ENCODE measurements at regions not wholly inside any gene's neighbourhood (a gene's known extent, or its start where the extent isn't known, plus 50 kb on each side); places are given as distances from the start of the nearest gene placed in this dataset.

DNA sequence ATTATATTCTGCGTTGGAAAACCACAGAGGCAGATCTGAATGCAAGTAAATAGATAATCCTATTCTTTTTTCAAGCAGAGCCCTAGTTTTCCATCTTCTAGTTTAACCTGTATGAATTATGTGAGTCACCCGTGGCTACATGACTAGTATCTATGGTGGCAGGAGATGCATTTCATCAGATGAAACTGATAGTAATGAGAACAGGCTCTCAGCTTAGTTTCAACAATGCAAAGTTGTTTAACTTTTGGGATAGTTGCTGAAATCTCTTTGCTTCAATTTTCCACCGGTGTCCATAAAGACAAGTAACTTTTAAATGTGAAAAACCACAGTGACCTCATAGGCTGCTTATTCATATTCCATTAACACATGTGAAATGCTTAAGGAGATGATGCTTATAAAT is 1317.4 kb upstream of the TENM3 start:
- DNase-seq (ENCODE audit: low spot score) = no peak

DNA sequence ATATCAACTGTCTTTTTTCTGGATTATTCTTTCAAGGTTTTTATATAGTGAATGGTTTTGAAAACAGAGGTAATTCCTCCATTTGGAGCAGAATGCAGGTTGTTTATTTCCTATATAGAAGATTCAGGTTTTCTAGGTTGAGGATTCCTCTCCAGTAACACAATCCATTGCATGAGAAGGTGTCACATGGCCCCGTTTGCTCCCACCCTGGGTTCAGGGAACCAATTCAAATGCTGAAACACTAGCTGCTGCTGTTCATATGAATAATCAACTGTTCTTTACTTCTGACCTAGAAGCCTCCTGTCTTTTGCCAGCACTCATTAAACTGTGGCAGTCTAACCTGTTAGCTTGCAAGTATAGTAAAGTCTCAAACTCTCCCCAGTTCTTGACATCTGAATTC is 1316.9 kb upstream of the TENM3 start:
- no peak for DNase-seq (ENCODE audit: low spot score)

DNA sequence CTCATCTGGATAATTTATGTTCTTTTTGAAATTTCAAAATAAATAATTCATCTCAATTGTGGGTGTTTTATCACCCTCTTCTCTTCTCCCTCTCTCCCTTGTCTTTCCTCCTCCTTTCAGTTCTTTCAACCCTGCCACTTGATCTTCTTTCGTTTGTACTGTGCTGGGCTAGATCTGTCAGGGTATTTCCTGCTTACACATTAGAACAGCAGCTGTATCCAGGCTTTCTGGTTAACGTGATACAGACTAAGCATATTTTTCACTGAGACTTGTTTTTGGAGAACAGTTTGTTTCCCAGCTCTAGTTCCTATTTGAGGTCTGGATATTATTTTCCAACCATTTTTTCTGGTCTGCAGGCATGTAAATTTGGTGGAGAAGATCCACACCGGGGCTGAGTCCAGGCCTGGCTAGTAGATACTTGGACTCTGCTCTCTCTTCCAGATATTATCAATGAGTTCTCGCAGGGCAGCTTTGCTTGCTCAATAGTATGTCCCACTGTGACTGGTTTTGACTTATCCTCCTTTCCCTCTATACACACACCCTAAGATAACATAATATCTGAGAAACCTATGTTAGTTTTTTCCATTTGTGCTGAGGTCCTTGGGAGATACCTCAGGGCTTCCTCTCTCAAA is 1310.7 kb upstream of the TENM3 start:
- DNase-seq (ENCODE audit: low spot score) = no peak

DNA sequence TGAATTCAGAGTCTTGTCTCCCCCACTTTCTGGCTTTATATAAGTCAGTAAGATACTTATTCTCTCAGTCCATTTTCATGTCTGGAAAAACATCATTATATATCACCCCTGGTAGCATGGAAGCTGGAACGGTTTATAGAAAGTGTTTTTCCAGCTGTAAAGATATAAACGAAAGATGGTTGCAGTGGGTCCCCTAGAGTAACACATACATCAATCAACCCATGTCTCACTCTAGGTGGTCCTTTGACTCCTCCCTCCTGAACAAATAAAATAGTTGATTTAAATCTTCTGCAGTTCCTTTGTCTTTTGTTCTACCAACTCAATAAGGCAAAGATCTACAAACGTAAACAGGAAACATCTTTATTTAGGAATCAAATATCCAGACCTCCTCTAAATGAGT is 1306.1 kb upstream of the TENM3 start:
- DNase-seq (ENCODE audit: low spot score) = no peak

DNA sequence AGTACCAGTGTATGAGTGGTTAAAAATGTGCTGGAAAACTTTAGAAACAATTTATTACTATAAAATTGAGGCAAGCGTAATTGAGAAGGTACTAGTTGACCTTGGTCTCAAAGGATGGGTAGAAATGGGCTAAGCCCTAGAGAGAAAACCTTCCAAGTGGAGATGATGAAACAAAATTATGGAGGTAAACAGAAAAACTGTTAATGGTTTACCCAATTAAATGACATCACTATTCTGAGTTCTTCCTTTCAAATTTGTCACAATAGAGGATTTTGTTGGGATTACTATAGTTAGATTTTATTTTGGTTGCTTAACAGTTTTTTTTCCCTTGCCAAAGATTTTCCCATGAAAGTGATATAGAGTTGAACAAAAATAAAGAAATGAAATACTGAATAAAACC is 1302.5 kb upstream of the TENM3 start:
- DNase-seq (ENCODE audit: low spot score) = no peak

DNA sequence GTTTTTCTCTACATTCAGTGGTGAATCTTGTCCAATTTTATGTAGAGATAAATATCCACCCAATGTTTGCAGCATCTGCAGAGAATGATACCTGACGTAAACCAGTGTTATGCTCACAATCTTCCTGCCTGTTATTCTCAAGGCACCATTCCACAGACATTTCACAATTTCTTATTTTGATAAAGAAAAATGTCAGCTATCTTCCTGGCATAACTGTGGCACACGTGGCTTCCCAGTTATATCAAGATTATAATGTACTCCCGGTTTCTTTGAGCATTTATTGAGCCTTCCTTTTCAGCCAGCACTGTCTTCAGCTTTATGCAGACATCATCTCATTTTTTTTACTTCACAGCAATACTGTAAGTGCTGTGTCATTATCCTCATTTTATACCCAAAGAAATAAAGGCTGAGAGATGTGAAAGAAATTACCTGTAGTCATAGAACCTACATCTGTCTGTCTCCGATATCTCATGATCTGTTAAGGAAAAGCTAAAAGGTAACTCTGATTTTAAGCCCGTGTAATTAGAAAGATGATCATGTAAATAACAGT is 1300.8 kb upstream of the TENM3 start:
- DNase-seq (ENCODE audit: low spot score) = no peak

DNA sequence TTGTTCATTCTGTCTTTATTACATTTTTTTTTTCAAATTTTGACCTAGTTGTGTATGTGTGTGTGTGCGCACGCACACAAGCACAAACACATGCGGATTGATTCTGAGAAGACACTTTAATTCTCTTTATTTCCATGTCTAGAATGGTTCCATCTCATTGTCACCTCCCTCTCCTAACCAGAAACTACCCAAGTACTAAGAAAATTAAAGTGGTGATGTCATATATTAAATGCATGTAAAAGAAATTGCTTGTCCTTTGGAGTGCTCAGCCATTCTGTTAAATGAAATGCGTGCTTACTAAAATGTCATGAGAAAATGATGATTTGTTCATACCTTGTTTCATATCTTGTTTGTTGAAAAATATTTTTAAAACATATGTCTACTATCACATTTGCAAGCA is 1297.0 kb upstream of the TENM3 start:
- DNase-seq (ENCODE audit: low spot score) = no peak

DNA sequence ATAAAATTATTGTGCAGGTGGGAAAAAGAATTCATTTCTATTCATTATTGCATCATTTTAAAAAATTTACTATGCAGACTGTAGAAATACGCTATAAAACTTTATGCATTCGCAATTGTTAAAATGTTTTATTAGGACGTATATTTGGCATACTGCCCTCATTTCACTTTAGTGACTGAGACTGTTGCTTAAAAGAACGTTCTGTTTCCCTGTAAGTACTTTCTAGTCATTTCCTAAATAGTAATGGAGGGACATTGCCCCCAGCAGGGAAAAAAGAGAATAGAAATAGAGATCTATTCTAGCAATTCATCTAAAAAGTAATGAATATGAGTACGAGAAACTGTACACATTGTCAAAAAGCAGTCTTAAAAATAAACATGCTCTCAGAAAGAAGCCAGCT is 1295.8 kb upstream of the TENM3 start:
- DNase-seq (ENCODE audit: low spot score) = no peak

DNA sequence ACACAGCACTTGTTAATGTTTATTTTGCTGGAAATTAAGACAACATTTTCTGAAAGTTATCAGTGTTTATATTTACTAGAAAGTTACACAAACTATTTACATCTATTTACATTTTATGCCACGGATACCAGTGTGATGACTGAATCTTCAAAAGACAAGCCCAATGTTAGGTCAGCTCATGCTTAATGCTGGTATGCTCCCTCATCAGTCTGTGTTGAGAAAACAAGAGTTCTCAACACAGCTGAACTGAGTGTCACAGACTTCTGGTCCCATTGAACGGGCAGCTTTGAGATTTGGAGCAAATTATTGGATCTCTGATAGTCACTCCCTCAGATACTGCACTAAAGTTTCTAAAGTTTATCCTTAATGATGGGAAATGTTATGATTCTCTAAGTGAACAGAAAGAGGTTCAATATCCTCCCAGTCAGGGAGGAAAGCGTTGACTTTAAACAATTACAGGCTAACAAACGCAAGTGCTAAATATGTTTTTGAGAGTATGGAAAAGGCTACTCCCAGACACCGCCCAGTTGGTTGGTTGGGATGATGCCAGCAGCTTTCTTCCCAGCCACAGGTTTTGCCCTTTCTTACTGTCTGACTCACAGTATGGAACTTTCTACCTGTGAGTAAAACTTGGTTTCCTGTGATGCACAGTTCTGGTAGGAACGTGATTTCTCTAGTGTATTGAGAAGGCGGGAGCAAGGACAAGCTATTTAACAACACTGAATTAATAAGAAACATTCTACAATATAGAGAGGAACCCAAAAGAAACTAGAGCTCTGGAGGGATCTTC is 1293.6 kb upstream of the TENM3 start:
- DNase-seq (ENCODE audit: low spot score) = no peak

DNA sequence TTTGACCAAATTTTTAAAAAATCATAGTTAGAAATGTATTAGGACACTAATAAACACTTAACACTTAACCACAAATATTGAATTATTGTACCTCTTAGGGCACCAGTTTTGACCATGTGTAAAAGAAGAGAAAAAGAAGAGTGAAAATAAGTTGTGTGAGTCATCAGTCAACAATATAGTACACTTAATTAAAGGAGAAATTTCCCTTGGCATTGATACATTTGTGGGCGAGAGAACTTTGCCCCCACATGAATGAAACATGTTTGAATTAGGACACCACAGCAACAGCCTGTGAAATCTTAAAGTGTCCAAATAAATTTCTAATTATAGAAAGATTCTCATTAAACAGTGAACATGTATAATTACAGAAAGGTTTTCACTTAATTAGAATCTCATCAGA is 1292.8 kb upstream of the TENM3 start:
- no peak for DNase-seq (ENCODE audit: low spot score)

DNA sequence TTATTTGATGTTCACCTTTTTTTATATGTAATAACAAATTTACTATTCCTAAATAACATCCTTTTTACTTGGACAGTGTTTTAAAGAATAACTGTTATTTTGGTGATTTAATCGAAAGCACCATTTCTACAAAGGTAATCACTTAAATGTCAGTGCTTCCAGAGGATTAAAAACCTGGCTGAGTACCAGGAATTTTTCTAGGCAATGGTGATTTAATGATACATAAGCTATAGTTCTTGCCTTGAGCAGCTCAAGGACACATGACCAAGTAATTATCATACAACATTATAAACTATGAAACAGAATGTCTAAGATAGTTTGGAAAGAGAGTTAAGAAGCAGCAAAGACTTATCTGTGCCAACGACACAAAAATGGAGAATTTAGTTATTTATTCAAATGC is 1291.9 kb upstream of the TENM3 start:
- DNase-seq (ENCODE audit: low spot score) = no peak

DNA sequence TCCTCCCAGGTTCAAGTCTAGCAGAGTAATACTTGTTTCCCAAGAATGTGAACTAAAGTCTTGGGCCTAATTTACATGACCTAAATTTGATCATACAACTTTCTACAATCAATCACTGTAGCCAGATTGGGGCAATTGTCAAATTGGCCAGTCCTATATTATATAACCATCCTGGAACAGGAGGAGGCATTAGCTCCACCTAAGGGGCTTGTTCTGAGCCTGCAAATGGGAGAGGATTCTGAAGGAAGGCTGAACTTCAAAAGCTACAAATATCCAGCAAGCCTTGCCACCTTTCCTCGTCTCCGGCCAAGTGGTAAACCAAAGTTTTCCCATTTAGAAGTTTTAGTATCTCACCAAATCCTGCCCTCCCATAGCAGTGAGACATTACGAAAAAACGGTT is 1289.6 kb upstream of the TENM3 start:
- no peak for DNase-seq (ENCODE audit: low spot score)

DNA sequence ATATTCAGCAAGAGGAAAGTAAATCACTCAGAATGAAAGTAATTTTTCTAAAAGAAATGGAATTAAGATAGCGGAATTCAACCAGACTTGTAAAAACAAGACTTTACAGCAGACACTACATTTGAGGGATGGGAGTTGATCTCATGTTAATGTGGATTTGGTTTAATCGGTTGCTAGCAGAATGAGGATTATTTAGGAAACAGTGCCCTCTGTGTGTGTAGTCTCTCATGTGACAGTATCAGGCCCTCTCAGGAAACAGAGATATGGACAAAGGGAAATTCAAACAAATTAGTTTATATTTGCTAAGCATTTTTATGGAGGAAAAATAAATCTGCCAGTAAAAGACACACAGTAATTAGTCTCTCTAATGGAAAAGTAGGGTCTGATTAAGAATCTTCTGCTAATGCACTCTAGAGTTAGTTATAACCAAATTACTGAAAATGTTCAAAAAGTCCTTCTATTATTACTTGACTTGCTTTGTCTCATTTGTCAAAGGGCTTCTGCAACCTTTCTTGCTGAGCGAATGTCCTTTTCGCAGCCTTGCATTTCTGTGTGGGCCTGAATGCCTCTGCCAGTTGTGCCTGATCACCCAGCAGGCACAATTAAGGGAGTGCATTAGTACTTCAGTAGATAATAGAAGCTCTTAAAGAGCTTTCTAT is 1282.3 kb upstream of the TENM3 start:
- no peak for DNase-seq (ENCODE audit: low spot score)

DNA sequence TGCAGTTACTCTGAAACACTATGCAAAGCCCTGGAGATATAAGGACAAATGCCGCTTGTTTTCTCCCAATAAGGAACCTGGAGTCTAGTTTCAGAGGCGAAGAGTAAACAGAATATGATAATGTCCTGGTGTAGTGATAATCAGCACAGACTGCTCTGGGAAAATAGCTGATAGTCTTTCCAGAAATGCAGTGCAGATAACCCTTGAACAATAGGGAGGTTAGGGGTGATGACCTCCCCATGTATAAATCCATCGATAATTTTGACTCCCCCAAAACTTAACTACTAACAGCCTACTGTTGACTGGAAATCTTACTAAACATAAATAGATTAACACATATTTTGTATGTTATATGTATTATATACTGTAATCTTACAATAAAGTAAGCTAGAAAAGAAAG is 1280.9 kb upstream of the TENM3 start:
- no peak for DNase-seq (ENCODE audit: low spot score)

DNA sequence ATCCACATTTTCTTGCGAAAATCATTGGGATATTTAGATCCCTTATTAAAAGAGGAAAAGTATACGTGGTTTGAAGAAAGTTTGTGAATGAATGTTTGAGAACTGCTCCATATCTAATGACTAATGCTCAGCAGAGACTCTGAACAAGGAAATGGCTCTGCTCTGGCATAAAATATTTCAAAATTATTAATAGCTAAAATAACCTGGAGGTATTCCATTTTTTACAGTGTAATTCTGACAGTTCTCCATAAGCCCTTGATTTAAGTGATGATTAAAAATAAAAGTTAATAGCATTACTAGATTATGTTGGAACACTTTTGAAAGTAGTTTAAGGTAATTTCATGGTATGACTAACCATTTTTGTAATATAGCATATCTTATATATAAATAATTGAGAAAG is 1276.9 kb upstream of the TENM3 start:
- no peak for DNase-seq (ENCODE audit: low spot score)

DNA sequence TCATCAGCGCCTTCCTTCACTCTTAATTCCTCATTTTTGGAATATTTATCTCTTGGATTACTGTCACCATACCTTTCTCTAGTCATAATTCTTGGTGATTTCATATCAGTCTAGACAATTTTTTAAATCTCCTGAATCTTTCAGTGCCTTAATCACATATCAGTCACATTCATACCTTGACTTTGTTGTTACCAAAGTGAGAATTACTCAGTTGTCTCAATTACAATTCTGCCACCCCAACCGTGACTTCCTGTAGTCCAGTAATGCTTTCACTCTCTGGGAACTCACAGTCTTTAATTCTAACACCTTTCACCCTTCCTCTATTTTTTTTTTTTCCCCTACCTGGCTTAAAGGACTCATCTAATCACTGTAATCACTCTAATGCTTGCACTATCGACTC is 1275.3 kb upstream of the TENM3 start:
- no peak for DNase-seq (ENCODE audit: low spot score)

DNA sequence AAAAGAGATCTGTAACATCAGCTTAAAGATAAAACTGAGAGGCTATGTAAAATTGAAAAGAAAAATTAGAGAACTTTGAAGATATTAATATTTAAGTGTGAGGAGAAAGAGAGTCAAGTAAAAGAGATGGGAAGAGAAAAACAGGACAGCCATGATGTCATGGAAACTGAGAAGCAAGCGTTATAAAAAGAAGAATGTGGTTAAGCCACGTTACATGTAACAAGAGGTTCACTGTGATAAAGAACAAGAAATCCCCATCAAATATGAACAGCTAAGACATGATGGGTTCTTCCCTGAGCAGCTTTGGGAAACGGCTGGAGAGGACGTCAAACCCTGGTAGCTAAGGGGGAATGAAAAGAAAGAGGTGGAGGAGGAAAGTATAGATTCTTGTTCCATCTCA is 1269.3 kb upstream of the TENM3 start:
- no peak for DNase-seq (ENCODE audit: low spot score)

DNA sequence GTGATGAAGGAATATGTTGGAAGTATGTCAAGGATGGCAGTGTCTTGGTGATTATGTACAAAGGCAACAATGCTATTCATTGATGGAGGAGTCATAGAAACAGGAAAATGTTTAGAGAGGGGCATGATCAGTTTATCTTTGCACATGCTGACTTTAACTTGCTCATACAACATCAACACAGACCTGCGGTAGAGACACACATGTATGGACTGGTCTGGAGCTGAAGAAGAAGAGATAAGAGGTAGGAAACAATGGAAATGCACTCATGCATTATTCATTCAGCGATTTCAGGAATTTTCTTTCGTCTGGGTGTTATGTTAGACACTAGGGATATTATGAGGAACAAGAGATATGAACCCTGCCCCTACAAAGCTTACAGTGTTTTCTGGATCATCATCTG is 1252.3 kb upstream of the TENM3 start:
- DNase-seq (ENCODE audit: low spot score) = no peak

DNA sequence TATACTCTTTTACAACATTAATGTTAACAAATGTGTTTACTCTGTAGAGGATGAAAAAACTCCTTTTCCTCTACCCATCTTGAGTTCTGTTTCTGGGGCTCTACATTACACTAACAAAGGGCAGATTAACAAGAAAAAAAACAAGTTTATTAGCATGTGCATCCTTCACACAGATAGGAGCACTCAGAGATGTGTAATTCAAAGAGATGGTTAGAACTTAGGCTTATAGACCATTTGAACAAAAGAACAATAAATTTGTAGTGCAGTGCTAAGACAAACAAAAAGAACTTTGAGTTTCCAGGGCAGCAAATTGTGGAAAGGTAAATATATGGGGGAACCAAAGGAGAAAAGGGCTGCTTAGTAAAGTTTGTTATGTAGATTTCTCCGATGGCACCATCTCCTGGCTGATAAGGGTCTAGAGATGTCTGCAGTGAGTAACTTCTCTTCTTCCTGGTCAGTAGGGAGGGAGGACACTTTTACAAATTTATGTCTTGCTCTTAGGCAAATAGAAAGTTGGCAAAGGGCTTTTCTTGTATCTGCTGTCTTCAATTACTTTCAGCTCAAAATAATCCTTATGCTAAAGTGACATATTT is 1249.9 kb upstream of the TENM3 start:
- DNase-seq (ENCODE audit: low spot score) = no peak

DNA sequence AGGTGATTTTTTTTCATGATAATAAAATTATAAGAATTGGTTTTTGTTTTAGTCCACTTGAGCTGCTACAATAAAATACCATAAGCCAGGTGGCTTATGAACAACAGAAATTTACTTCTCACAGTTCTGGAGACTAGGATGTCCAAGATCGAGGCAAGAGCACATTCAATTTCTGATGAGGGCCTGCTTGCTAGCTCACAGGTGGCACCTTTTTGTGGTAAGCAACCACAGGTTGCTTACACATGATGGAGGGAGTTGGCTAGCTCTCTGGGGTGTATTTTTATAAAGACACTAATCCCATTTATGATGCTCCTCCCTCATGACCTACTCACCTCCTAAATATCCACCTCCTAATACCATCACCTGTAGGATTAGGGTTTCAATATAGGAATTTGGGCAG is 1248.5 kb upstream of the TENM3 start:
- no peak for DNase-seq (ENCODE audit: low spot score)

DNA sequence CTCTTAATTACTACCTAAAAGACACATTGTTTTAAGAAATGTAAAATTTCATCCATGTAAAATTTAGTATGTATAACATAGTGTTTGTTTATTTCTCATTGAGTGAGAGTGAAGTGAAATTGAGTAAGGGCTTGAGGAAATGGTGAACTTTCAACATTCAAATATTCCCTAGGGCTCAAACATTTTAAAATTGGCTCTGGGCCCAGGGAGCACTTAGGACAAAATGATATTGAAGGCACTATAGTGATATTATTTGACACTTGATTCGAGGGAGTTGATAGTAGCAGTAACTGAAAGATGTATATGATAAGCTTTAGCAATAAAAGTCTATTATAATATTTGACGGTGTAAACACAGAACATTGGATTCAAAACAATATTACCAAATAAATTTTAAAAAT is 1244.0 kb upstream of the TENM3 start:
- DNase-seq (ENCODE audit: low spot score) = no peak

DNA sequence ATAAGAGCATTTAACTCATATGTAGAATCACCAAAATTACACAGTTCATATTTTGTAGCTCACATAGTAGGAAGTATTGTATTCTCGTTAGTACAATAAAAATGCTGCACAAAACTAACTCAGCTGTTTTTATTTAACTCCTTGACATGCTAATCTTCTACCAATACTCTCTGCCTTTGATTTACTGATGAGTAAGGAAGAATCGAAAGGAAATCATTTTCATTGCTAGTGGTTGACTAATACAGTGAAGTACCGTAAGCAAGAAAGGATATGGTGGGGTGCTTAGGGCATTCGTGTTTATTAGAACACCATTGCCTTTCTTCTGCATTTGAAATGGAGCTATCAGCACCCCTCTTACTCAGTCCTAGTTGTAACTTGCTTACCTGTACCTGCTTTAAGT is 1239.1 kb upstream of the TENM3 start:
- no peak for DNase-seq (ENCODE audit: low spot score)
